ENCODE measurements at regions not wholly inside any gene's neighbourhood (a gene's known extent, or its start where the extent isn't known, plus 50 kb on each side); places are given as distances from the start of the nearest gene placed in this dataset.

- H2AFZ ChIP-seq (ENCODE audit: control insufficient read depth, low read depth, low read length), result no peak overlapping the region
- H3K4me3 ChIP-seq, result no peak overlapping the region
- H3K9me3 ChIP-seq (replicated peaks; ENCODE audit: control insufficient read depth, insufficient read depth, low read length), result no peaks in the 10 kb centered on the region
- H3K4me2 ChIP-seq (ENCODE audit: control insufficient read depth, insufficient read depth), result no peak overlapping the region
- BruUV-seq (replicated peaks), result no TSS peak
- in situ Hi-C loops (cut with MboI) (no loop called here), intact Hi-C loops (cut with micrococcal nuclease; ENCODE audit: unreplicated experiment) (no loop called here)
- H3K79me2 ChIP-seq (ENCODE audit: control insufficient read depth, insufficient read depth, low read length), result no peaks in the 10 kb centered on the region
- H3K9ac ChIP-seq (ENCODE audit: control insufficient read depth, insufficient read depth, low read length), result no peak overlapping the region
- SMC1A ChIA-PET (ENCODE audit: uncharacterized antibody, unreplicated experiment), result no interaction called here
- H3K27ac ChIP-seq (ENCODE audit: control insufficient read depth, insufficient read depth), result no peak overlapping the region
- no peak for TF ChIP-seq STAT3 (IDR thresholded peaks at IDR 0.05; ENCODE audit: low read depth, low read length)
- no peak for TF ChIP-seq SMAD1 (IDR thresholded peaks at IDR 0.05; ENCODE audit: low read depth, partially characterized antibody)
- TF ChIP-seq, protein P1, sequence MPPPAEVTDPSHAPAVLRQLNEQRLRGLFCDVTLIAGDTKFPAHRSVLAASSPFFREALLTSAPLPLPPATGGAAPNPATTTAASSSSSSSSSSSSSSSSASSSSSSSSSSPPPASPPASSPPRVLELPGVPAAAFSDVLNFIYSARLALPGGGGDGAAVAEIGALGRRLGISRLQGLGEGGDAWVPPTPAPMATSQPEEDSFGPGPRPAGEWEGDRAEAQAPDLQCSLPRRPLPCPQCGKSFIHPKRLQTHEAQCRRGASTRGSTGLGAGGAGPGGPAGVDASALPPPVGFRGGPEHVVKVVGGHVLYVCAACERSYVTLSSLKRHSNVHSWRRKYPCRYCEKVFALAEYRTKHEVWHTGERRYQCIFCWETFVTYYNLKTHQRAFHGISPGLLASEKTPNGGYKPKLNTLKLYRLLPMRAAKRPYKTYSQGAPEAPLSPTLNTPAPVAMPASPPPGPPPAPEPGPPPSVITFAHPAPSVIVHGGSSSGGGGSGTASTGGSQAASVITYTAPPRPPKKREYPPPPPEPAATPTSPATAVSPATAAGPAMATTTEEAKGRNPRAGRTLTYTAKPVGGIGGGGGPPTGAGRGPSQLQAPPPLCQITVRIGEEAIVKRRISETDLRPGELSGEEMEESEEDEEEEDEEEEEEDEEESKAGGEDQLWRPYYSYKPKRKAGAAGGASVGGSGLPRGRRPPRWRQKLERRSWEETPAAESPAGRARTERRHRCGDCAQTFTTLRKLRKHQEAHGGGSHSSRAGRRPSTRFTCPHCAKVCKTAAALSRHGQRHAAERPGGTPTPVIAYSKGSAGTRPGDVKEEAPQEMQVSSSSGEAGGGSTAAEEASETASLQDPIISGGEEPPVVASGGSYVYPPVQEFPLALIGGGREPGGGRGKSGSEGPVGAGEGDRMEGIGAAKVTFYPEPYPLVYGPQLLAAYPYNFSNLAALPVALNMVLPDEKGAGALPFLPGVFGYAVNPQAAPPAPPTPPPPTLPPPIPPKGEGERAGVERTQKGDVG (CRISPR knock-in tag; IDR thresholded peaks at IDR 0.05), result no peak
- TF ChIP-seq YY1 (IDR thresholded peaks at IDR 0.05; ENCODE audit: low read depth, low read length), result no peak
- TF ChIP-seq POLR2AphosphoS2 (IDR thresholded peaks at IDR 0.05; ENCODE audit: low read depth, low read length), result no peak
- no peak for TF ChIP-seq CBFB (IDR thresholded peaks at IDR 0.05; ENCODE audit: low read depth)
- TF ChIP-seq MTA2 (IDR thresholded peaks at IDR 0.05; ENCODE audit: low read depth), result no peak
- TF ChIP-seq FOXM1 (IDR thresholded peaks at IDR 0.05; ENCODE audit: low read depth, low read length), result no peak
- FAIRE-seq (no peak), ATAC-seq (no peak), DNase-seq (ENCODE audit: low read depth, low spot score) (no peak)
- POLR2A ChIA-PET, result no interaction called here
- no peaks in the 10 kb centered on the region for H3K36me3 ChIP-seq (ENCODE audit: control insufficient read depth in 2 of 2, insufficient read depth in 2 of 2, low read length in 1 of 2)
- H4K20me1 ChIP-seq (ENCODE audit: control insufficient read depth, insufficient read depth), result no peaks in the 10 kb centered on the region
- no peaks in the 10 kb centered on the region for H3K27me3 ChIP-seq (replicated peaks in 1 of 2; ENCODE audit: control insufficient read depth in 2 of 2, insufficient read depth in 2 of 2, low read length in 1 of 2)
- CTCF ChIA-PET, result no interaction called here
- H3K4me1 ChIP-seq (ENCODE audit: control insufficient read depth, insufficient read depth, low read length), result no peaks in the 10 kb centered on the region
- RAD21 ChIA-PET (ENCODE audit: unreplicated experiment), result no interaction called here
- 35% methylated on average over 5 of the region's 5 CpGs for WGBS (ENCODE audit: insufficient coverage, insufficient replicate concordance, low lambda C conversion rate, missing lambda C conversion rate)
These were observed 216.1 kb downstream of the NUAK1 start for GRCh38 chr12:105922670-105923102.
